ENCODE measurements at regions not wholly inside any gene's neighbourhood (a gene's known extent, or its start where the extent isn't known, plus 50 kb on each side); places are given as distances from the start of the nearest gene placed in this dataset.

GRCh38 chr6:43887906-43888683, 118.1 kb downstream of the VEGFA start:
- no peaks in the 10 kb centered on the region for H3K4me1 ChIP-seq
- no peaks in the 10 kb centered on the region for H3K9me3 ChIP-seq
- intact Hi-C loops (cut with DNase I; ENCODE audit: low total_unique reads), result no loop called here
- TF ChIP-seq POLR2AphosphoS5 (IDR thresholded peaks at IDR 0.05), result no peak
- TF ChIP-seq, protein P1, sequence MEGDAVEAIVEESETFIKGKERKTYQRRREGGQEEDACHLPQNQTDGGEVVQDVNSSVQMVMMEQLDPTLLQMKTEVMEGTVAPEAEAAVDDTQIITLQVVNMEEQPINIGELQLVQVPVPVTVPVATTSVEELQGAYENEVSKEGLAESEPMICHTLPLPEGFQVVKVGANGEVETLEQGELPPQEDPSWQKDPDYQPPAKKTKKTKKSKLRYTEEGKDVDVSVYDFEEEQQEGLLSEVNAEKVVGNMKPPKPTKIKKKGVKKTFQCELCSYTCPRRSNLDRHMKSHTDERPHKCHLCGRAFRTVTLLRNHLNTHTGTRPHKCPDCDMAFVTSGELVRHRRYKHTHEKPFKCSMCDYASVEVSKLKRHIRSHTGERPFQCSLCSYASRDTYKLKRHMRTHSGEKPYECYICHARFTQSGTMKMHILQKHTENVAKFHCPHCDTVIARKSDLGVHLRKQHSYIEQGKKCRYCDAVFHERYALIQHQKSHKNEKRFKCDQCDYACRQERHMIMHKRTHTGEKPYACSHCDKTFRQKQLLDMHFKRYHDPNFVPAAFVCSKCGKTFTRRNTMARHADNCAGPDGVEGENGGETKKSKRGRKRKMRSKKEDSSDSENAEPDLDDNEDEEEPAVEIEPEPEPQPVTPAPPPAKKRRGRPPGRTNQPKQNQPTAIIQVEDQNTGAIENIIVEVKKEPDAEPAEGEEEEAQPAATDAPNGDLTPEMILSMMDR (IDR thresholded peaks at IDR 0.05), result no peak
- no peak for TF ChIP-seq POLR2A (IDR thresholded peaks at IDR 0.05)
- H3K27me3 ChIP-seq, result no peaks in the 10 kb centered on the region
- DNase-seq (ENCODE audit: low spot score in 2 of 2), result no peak
- H3K4me3 ChIP-seq, result no peak overlapping the region
- no peak overlapping the region for H3K27ac ChIP-seq
- no peaks in the 10 kb centered on the region for H3K36me3 ChIP-seq

- Histone ChIP-seq H3K27ac (no peak overlapping the region), H3K9me3 (no peaks in the 10 kb centered on the region), H3K4me3 (no peak overlapping the region), H3K27me3 (no peaks in the 10 kb centered on the region), H3K36me3 (no peaks in the 10 kb centered on the region), H3K4me1 (no peaks in the 10 kb centered on the region)
- intact Hi-C loops (cut with DNase I; ENCODE audit: low total_unique reads), result no loop called here
- TF ChIP-seq, protein P1 (IDR thresholded peaks at IDR 0.05), result no peak
- no peak for TF ChIP-seq POLR2A (IDR thresholded peaks at IDR 0.05)
- TF ChIP-seq POLR2AphosphoS5 (IDR thresholded peaks at IDR 0.05), result no peak
- no peak for DNase-seq (ENCODE audit: low spot score in 2 of 2)
Observed at GRCh38 chr6:43887340-43887858, 117.4 kb downstream of the VEGFA start.

- DNase-seq (ENCODE audit: low spot score in 2 of 2), result no peak
- H3K27ac ChIP-seq, result no peak overlapping the region
- TF ChIP-seq POLR2A (IDR thresholded peaks at IDR 0.05), result no peak
- TF ChIP-seq, protein P1 (IDR thresholded peaks at IDR 0.05), result no peak
- no peak for TF ChIP-seq POLR2AphosphoS5 (IDR thresholded peaks at IDR 0.05)
Observed at GRCh38 chr6:43886717-43887339, 116.8 kb downstream of the VEGFA start.

DNA sequence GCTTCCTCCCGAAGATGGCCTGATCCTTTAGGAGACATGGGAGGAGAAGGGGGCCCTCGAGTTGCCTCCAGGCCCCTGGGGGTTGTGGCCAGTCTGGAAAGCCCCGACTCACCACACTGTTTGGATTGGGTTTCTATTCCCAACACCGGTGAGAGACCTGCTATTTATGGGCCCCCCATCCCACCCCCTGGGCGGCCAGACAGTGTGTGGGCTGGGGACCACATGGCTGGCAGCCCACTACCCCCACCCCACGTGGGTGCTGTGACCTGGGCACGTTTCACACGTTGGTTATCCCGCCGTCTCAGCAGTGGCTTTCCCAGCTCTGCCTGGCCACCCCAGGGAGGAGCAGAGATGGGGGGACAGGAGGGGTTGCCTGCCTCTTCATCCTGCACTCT, 116.1 kb downstream of the VEGFA start:
- no peaks in the 10 kb centered on the region for H3K27me3 ChIP-seq
- H3K36me3 ChIP-seq, result no peaks in the 10 kb centered on the region
- H3K9me3 ChIP-seq, result no peaks in the 10 kb centered on the region
- intact Hi-C loops (cut with DNase I; ENCODE audit: low total_unique reads), result no loop called here
- no peaks in the 10 kb centered on the region for H3K4me1 ChIP-seq
- H3K27ac ChIP-seq, result no peak overlapping the region
- DNase-seq (ENCODE audit: low spot score in 2 of 2), result no peak
- TF ChIP-seq POLR2A (IDR thresholded peaks at IDR 0.05), result no peak
- TF ChIP-seq, protein P1 (IDR thresholded peaks at IDR 0.05), result no peak
- no peak for TF ChIP-seq POLR2AphosphoS5 (IDR thresholded peaks at IDR 0.05)
- H3K4me3 ChIP-seq, result no peak overlapping the region

More at GRCh38 chr6:43886717-43887339, 116.8 kb downstream of the VEGFA start:
- Histone ChIP-seq H3K4me1 (no peaks in the 10 kb centered on the region), H3K9me3 (no peaks in the 10 kb centered on the region), H3K4me3 (no peak overlapping the region), H3K27me3 (no peaks in the 10 kb centered on the region), H3K36me3 (no peaks in the 10 kb centered on the region)
- intact Hi-C loops (cut with DNase I; ENCODE audit: low total_unique reads), result no loop called here

Measured in breast epithelium (tissue), 4 donors.